ENCODE measurements at regions not wholly inside any gene's neighbourhood (a gene's known extent, or its start where the extent isn't known, plus 50 kb on each side); places are given as distances from the start of the nearest gene placed in this dataset.

DNA sequence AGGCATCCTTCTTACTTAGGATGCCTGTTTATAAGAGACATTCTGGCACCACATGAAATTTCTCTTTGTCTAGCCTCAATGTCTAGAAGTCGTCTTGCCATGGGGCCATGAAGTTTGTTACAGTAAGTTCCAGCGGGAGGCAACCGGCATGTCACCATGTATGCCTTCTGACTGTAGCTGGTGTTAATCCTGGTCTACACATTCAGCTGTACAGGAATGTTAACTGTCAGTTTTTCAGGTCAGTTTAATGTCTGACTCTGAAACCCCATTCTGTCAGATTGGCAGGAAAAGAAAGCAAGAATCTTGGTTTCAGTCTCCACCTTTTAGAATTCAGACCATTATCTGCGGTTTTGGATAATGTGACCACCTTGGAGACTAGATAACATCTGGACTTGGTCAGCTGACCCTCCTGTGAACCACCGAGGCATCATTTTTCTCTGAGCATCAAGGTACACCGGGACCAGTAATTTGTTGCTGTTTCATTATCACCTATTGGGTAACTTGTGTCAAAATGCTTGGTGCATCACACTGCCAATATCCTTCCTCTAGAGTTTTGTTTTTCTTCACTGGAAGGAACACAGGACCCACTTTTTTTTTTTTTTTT lies 228.7 kb downstream of the DOK5 start:
- ATAC-seq (ENCODE audit: low FRiP score in 2 of 2): no peak
- 87 to 91% methylated on average over 6 of the region's 6 CpGs for WGBS, 2 donors
- H3K4me1 ChIP-seq: no peaks in the 10 kb centered on the region
- H3K9me3 ChIP-seq: no peaks in the 10 kb centered on the region
- H3K27me3 ChIP-seq: no peaks in the 10 kb centered on the region
- TF ChIP-seq EP300 (IDR thresholded peaks at IDR 0.05): no peak
- no peak for TF ChIP-seq POLR2AphosphoS5 (IDR thresholded peaks at IDR 0.05)
- TF ChIP-seq POLR2A (IDR thresholded peaks at IDR 0.05): no peak
- TF ChIP-seq, protein P1, sequence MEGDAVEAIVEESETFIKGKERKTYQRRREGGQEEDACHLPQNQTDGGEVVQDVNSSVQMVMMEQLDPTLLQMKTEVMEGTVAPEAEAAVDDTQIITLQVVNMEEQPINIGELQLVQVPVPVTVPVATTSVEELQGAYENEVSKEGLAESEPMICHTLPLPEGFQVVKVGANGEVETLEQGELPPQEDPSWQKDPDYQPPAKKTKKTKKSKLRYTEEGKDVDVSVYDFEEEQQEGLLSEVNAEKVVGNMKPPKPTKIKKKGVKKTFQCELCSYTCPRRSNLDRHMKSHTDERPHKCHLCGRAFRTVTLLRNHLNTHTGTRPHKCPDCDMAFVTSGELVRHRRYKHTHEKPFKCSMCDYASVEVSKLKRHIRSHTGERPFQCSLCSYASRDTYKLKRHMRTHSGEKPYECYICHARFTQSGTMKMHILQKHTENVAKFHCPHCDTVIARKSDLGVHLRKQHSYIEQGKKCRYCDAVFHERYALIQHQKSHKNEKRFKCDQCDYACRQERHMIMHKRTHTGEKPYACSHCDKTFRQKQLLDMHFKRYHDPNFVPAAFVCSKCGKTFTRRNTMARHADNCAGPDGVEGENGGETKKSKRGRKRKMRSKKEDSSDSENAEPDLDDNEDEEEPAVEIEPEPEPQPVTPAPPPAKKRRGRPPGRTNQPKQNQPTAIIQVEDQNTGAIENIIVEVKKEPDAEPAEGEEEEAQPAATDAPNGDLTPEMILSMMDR (IDR thresholded peaks at IDR 0.05): no peak
- H3K36me3 ChIP-seq: no peaks in the 10 kb centered on the region
- H3K27ac ChIP-seq: no peak overlapping the region
- H3K4me3 ChIP-seq: no peak overlapping the region
- DNase-seq: no peak

Small RNA genes lying in the stretch of these regions (small RNA-seq; reads per million reads assigned to genes)
- 0 reads per million in 4 donors for gene RNU4ATAC7P
